Osteoblast (primary cell): ENCODE measurements at regions not wholly inside any gene's neighbourhood (a gene's known extent, or its start where the extent isn't known, plus 50 kb on each side); places are given as distances from the start of the nearest gene placed in this dataset.

Experiments
- DNase-seq: peaks from one replicate; pipeline ENCODE4 v3.0.0; 2011; ENCODE audit warnings: low spot score, mixed read lengths; ENCODE audit not compliant: insufficient read length; ENCODE audit errors: missing footprints
- H2AFZ ChIP-seq: 2 replicates; pipeline ENCODE4 v1.6.0; 2011; ENCODE audit warnings: mild to moderate bottlenecking, low read length
- H3K27ac ChIP-seq: 2 replicates; pipeline ENCODE4 v1.5.1; 2011; ENCODE audit warnings: mild to moderate bottlenecking, low read depth, low read length, moderate library complexity
- H3K27me3 ChIP-seq: 2 replicates; pipeline ENCODE4 v1.6.0; 2012; ENCODE audit warnings: mild to moderate bottlenecking, control low read depth, inconsistent platforms, low read length, moderate library complexity; ENCODE audit not compliant: insufficient read depth
- H3K36me3 ChIP-seq: 2 replicates; pipeline ENCODE4 v1.5.1; 2011; ENCODE audit warnings: mild to moderate bottlenecking, low read length, control low read depth, moderate library complexity; ENCODE audit not compliant: insufficient read depth
- H3K4me1 ChIP-seq: 2 replicates; pipeline ENCODE4 v1.5.1; 2011; ENCODE audit warnings: mild to moderate bottlenecking, low read length, control low read depth, moderate library complexity; ENCODE audit not compliant: insufficient read depth
- H3K4me2 ChIP-seq: 2 replicates; pipeline ENCODE4 v1.6.0; 2011; ENCODE audit warnings: mild to moderate bottlenecking, low read length; ENCODE audit not compliant: insufficient read depth
- H3K4me3 ChIP-seq: fragments of 200-600 bp; sonication (generic); 3 replicates; pipeline ENCODE4 v1.5.1; 2012; ENCODE audit warnings: mild to moderate bottlenecking, low read length, inconsistent platforms; ENCODE audit not compliant: insufficient read depth
- H3K79me2 ChIP-seq: 2 replicates; pipeline ENCODE4 v1.6.0; 2012; ENCODE audit warnings: mild to moderate bottlenecking, low read length, control low read depth, inconsistent platforms; ENCODE audit not compliant: insufficient read depth
- H3K9me3 ChIP-seq: 2 replicates; pipeline ENCODE4 v1.5.1; 2011; ENCODE audit warnings: low read depth, low read length, control low read depth
- H4K20me1 ChIP-seq: 2 replicates; pipeline ENCODE4 v1.6.0; 2012; ENCODE audit warnings: mild to moderate bottlenecking, low read length, control low read depth; ENCODE audit not compliant: insufficient read depth
- TF ChIP-seq, protein P1 (sequence below): IDR thresholded peaks from 2 replicates; pipeline ENCODE4 v1.5.1; 2011; ENCODE audit warnings: mild to moderate bottlenecking, low read depth, low read length, moderate library complexity; ENCODE audit errors: extremely low read depth

DNA sequence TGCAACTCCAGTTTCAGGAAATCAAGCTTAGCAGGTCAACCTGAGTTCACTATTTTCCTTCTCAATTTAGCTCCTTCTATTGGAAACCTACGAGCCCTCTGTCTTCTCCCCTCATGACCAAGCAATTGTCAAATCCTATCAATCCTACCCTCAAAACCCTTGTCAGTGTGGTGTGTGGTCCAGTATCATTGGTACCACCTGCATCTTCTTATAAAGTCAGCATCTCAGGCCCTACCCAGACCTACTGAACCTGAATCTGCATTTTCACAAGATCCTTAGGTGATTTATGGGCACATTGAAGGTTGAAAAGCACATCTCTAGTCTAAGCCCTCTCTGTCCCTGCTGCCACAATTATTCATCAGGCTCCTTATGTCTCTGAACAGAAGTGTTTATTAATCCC lies 77.6 kb upstream of the NR4A3 start:
- no peaks in the 10 kb centered on the region for H3K27me3 ChIP-seq
- H2AFZ ChIP-seq, result no peak overlapping the region
- DNase-seq, result no peak
- no peak overlapping the region for H3K27ac ChIP-seq
- no peaks in the 10 kb centered on the region for H3K79me2 ChIP-seq
- no peaks in the 10 kb centered on the region for H3K9me3 ChIP-seq
- no peak overlapping the region for H3K4me3 ChIP-seq
- H3K4me2 ChIP-seq, result no peak overlapping the region
- TF ChIP-seq, protein P1, sequence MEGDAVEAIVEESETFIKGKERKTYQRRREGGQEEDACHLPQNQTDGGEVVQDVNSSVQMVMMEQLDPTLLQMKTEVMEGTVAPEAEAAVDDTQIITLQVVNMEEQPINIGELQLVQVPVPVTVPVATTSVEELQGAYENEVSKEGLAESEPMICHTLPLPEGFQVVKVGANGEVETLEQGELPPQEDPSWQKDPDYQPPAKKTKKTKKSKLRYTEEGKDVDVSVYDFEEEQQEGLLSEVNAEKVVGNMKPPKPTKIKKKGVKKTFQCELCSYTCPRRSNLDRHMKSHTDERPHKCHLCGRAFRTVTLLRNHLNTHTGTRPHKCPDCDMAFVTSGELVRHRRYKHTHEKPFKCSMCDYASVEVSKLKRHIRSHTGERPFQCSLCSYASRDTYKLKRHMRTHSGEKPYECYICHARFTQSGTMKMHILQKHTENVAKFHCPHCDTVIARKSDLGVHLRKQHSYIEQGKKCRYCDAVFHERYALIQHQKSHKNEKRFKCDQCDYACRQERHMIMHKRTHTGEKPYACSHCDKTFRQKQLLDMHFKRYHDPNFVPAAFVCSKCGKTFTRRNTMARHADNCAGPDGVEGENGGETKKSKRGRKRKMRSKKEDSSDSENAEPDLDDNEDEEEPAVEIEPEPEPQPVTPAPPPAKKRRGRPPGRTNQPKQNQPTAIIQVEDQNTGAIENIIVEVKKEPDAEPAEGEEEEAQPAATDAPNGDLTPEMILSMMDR, result no peak
- H3K4me1 ChIP-seq, result no peaks in the 10 kb centered on the region
- H3K36me3 ChIP-seq, result no peaks in the 10 kb centered on the region
- no peaks in the 10 kb centered on the region for H4K20me1 ChIP-seq

GRCh38 chr9:99745085-99745484 lies 76.6 kb upstream of the NR4A3 start:
- Histone ChIP-seq H3K4me2 (no peak overlapping the region), H3K9me3 (no peaks in the 10 kb centered on the region), H3K27me3 (no peaks in the 10 kb centered on the region), H2AFZ (no peak overlapping the region), H3K79me2 (no peaks in the 10 kb centered on the region), H3K4me1 (no peaks in the 10 kb centered on the region), H3K4me3 (no peak overlapping the region), H3K27ac (no peak overlapping the region), H3K36me3 (no peaks in the 10 kb centered on the region), H4K20me1 (no peaks in the 10 kb centered on the region)
- DNase-seq, result no peak
- TF ChIP-seq, protein P1, result no peak

- Histone ChIP-seq H3K27ac (no peak overlapping the region), H3K27me3 (no peaks in the 10 kb centered on the region), H3K9me3 (no peaks in the 10 kb centered on the region), H3K36me3 (no peaks in the 10 kb centered on the region), H3K4me3 (no peak overlapping the region), H4K20me1 (no peaks in the 10 kb centered on the region), H3K4me2 (no peak overlapping the region), H2AFZ (no peak overlapping the region), H3K4me1 (no peaks in the 10 kb centered on the region), H3K79me2 (no peaks in the 10 kb centered on the region)
- no peak for DNase-seq
- TF ChIP-seq, protein P1, result no peak
These were observed 75.3 kb upstream of the NR4A3 start for GRCh38 chr9:99746406-99746805.

- TF ChIP-seq, protein P1, result no peak
- no peak for DNase-seq
- H3K36me3 ChIP-seq, result no peaks in the 10 kb centered on the region
- no peak overlapping the region for H3K4me3 ChIP-seq
- no peaks in the 10 kb centered on the region for H4K20me1 ChIP-seq
- H3K27me3 ChIP-seq, result no peaks in the 10 kb centered on the region
- no peak overlapping the region for H3K4me2 ChIP-seq
- H3K4me1 ChIP-seq, result peaks cover 4% of the 10 kb centered on the region
- H2AFZ ChIP-seq, result no peak overlapping the region
- H3K9me3 ChIP-seq, result no peaks in the 10 kb centered on the region
- no peaks in the 10 kb centered on the region for H3K79me2 ChIP-seq
- no peak overlapping the region for H3K27ac ChIP-seq
These were observed 73.4 kb upstream of the NR4A3 start for GRCh38 chr9:99748266-99748665.
